DOHH2 (cell line): ENCODE measurements at regions not wholly inside any gene's neighbourhood (a gene's known extent, or its start where the extent isn't known, plus 50 kb on each side); places are given as distances from the start of the nearest gene placed in this dataset.

Experiments
- H3F3A ChIP-seq: fragments of 200-600 bp; sonication (generic), shearing (Covaris generic); 2 replicates; pipeline ENCODE4 v1.6.0; 2016; ENCODE audit warnings: antibody characterized with exemption, mild to moderate bottlenecking; ENCODE audit not compliant: control insufficient read depth, insufficient read depth
- H3K27ac ChIP-seq: fragments of 200-600 bp; sonication (generic); 2 replicates; pipeline ENCODE4 v1.5.1; 2014; ENCODE audit warnings: low read depth, mild to moderate bottlenecking, low read length, moderate library complexity
- H3K27me3 ChIP-seq: fragments of 200-600 bp; sonication (generic); 2 replicates; pipeline ENCODE4 v1.6.1; 2014; ENCODE audit warnings: mild to moderate bottlenecking, low read length, mixed read lengths; ENCODE audit not compliant: control insufficient read depth
- H3K36me3 ChIP-seq: fragments of 200-600 bp; sonication (generic); 2 replicates; pipeline ENCODE4 v1.6.1; 2014; ENCODE audit warnings: mild to moderate bottlenecking, low read length, moderate library complexity, mixed read lengths; ENCODE audit not compliant: control insufficient read depth
- H3K4me1 ChIP-seq: fragments of 200-600 bp; sonication (generic); 2 replicates; pipeline ENCODE4 v1.6.1; 2014; ENCODE audit warnings: mild to moderate bottlenecking, low read length, mixed read lengths; ENCODE audit not compliant: control insufficient read depth
- H3K4me2 ChIP-seq: fragments of 200-600 bp; sonication (generic); 2 replicates; pipeline ENCODE4 v1.6.0; 2014; ENCODE audit warnings: mild to moderate bottlenecking, low read length, moderate library complexity
- H3K4me3 ChIP-seq: fragments of 200-600 bp; sonication (generic); 2 replicates; pipeline ENCODE4 v1.5.1; 2014; ENCODE audit warnings: mild to moderate bottlenecking, low read length, mixed read lengths
- H3K79me2 ChIP-seq: fragments of 200-600 bp; sonication (generic); 2 replicates; pipeline ENCODE4 v1.6.1; 2014; ENCODE audit warnings: mild to moderate bottlenecking, low read length, mixed read lengths; ENCODE audit not compliant: control insufficient read depth
- H3K9me2 ChIP-seq: fragments of 200-600 bp; sonication (generic); replicated peaks from 2 replicates; pipeline ENCODE4 v1.6.1; 2014; ENCODE audit warnings: mild to moderate bottlenecking, low read length, mixed read lengths; ENCODE audit not compliant: control insufficient read depth
- H3K9me3 ChIP-seq: fragments of 200-600 bp; sonication (generic); 2 replicates; pipeline ENCODE4 v1.6.1; 2014; ENCODE audit warnings: antibody characterized with exemption, low read length, mixed read lengths; ENCODE audit not compliant: control insufficient read depth, insufficient read depth
- H4K20me1 ChIP-seq: fragments of 200-600 bp; sonication (generic); 2 replicates; pipeline ENCODE4 v1.6.0; 2014; ENCODE audit warnings: low read depth, mild to moderate bottlenecking, antibody characterized with exemption, low read length, moderate library complexity; ENCODE audit not compliant: control insufficient read depth, insufficient read depth
- EZH2phosphoT487 ChIP-seq: fragments of 200-600 bp; sonication (generic); IDR thresholded peaks from 2 replicates; pipeline ENCODE4 v1.6.1; 2017; ENCODE audit warnings: borderline replicate concordance, mild to moderate bottlenecking, antibody characterized with exemption, low read length, moderate library complexity, mixed read lengths
- TF ChIP-seq, protein P1 (sequence below): fragments of 200-600 bp; sonication (generic); IDR thresholded peaks from one replicate; pipeline ENCODE4 v1.5.1; 2014; ENCODE audit warnings: antibody characterized with exemption, mild to moderate bottlenecking, low read depth, low read length; ENCODE audit not compliant: poor library complexity, severe bottlenecking

DNA sequence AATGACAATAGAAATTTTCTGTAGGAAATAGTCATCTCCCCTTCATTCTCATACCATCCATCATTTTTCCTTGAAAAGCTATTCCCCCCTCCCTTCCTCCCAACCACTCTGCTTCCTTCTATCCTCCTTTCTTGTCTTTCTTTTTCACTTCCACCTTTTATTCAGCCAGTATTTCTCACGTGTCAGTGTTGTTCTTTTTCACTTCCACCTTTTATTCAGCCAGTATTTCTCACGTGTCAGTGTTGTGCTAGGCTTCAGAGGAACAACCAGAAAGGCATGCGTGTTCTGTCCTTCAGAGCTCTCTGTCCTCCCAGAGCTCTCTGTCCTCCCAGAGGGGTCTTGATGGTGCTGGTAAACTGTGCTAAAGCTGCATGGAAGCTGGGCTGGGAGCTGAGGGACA, 419.6 kb downstream of the GADD45G start:
- no peak overlapping the region for H3K4me2 ChIP-seq

DNA sequence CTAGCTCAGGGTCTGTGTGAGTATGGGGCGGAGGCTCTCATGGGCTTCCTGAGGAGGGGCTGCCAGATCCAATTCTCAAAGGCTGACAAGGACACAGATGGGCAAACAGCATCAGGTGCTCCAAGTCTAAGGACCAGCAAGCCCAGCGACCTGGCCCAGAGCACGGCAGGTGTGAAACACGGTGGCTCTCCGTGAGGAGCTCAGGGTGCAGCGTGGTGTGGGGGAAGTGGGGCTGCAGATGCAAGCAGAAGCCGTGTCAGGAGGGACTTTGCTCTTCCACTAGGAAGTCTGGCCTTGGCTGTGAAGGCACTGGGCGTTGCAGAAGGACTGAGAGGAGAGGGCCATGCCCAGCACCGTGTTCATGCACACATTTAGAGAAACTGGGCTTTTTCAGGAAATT, 420.0 kb downstream of the GADD45G start:
- no peak for TF ChIP-seq EZH2phosphoT487
- TF ChIP-seq, protein P1, sequence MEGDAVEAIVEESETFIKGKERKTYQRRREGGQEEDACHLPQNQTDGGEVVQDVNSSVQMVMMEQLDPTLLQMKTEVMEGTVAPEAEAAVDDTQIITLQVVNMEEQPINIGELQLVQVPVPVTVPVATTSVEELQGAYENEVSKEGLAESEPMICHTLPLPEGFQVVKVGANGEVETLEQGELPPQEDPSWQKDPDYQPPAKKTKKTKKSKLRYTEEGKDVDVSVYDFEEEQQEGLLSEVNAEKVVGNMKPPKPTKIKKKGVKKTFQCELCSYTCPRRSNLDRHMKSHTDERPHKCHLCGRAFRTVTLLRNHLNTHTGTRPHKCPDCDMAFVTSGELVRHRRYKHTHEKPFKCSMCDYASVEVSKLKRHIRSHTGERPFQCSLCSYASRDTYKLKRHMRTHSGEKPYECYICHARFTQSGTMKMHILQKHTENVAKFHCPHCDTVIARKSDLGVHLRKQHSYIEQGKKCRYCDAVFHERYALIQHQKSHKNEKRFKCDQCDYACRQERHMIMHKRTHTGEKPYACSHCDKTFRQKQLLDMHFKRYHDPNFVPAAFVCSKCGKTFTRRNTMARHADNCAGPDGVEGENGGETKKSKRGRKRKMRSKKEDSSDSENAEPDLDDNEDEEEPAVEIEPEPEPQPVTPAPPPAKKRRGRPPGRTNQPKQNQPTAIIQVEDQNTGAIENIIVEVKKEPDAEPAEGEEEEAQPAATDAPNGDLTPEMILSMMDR: no peak
- H3K27me3 ChIP-seq: peaks cover 11% of the 10 kb centered on the region; the same call in 1 of the 2 replicates
- peaks cover 14% of the 10 kb centered on the region for H3K4me1 ChIP-seq
- no peaks in the 10 kb centered on the region for H3K79me2 ChIP-seq
- no peaks in the 10 kb centered on the region for H3K9me3 ChIP-seq
- H3K36me3 ChIP-seq: no peaks in the 10 kb centered on the region
- H4K20me1 ChIP-seq: no peaks in the 10 kb centered on the region
- no peaks in the 10 kb centered on the region for H3K9me2 ChIP-seq
- no peaks in the 10 kb centered on the region for H3F3A ChIP-seq
- no peak overlapping the region for H3K4me3 ChIP-seq
- H3K27ac ChIP-seq: no peak overlapping the region
- no peak overlapping the region for H3K4me2 ChIP-seq

More for the DNA sequence above, 419.6 kb downstream of the GADD45G start:
- Histone ChIP-seq H3F3A (no peaks in the 10 kb centered on the region), H3K9me3 (no peaks in the 10 kb centered on the region), H3K4me1 (peaks cover 14% of the 10 kb centered on the region), H3K4me3 (no peak overlapping the region), H3K9me2 (no peaks in the 10 kb centered on the region), H4K20me1 (no peaks in the 10 kb centered on the region), H3K27me3 (peaks cover 11% of the 10 kb centered on the region; the same call in 1 of the 2 replicates), H3K36me3 (no peaks in the 10 kb centered on the region), H3K79me2 (no peaks in the 10 kb centered on the region), H3K27ac (no peak overlapping the region)
- TF ChIP-seq, protein P1: no peak
- TF ChIP-seq EZH2phosphoT487: no peak

GRCh38 chr9:90025816-90026215, 421.0 kb downstream of the GADD45G start:
- no peaks in the 10 kb centered on the region for H3K9me3 ChIP-seq
- H3K4me2 ChIP-seq: no peak overlapping the region
- no peaks in the 10 kb centered on the region for H3K9me2 ChIP-seq
- no peaks in the 10 kb centered on the region for H3F3A ChIP-seq
- H3K27me3 ChIP-seq: peaks cover 11% of the 10 kb centered on the region; the same call in 1 of the 2 replicates
- no peak overlapping the region for H3K4me3 ChIP-seq
- no peaks in the 10 kb centered on the region for H3K36me3 ChIP-seq
- H3K27ac ChIP-seq: no peak overlapping the region
- TF ChIP-seq, protein P1: no peak
- TF ChIP-seq EZH2phosphoT487: no peak
- peaks cover 14% of the 10 kb centered on the region for H3K4me1 ChIP-seq
- H4K20me1 ChIP-seq: no peaks in the 10 kb centered on the region
- no peaks in the 10 kb centered on the region for H3K79me2 ChIP-seq
